HEK293T (cell line): ENCODE measurements at regions not wholly inside any gene's neighbourhood (a gene's known extent, or its start where the extent isn't known, plus 50 kb on each side); places are given as distances from the start of the nearest gene placed in this dataset.
"Not testable (repeated sequence)": the region's sequence is repeated elsewhere in the genome, so short reads cannot be mapped to it uniquely, and the experiment has no call there.

Experiments
- CTCF ChIA-PET: fragments of 350-600 bp; formaldehyde crosslinking; extraction: SDS; loops from one replicate; lab custom pipeline; 2021; ENCODE audit warnings: antibody characterized with exemption, inconsistent platforms; lab: Yijun Ruan, JAX
- POLR2A ChIA-PET: fragments of 350-600 bp; formaldehyde crosslinking; extraction: SDS; loops from one replicate; lab custom pipeline; 2020; ENCODE audit warnings: antibody characterized with exemption, inconsistent platforms; lab: Yijun Ruan, JAX
- DNase-seq: peaks from one replicate; pipeline ENCODE4 v3.0.0; 2012; ENCODE audit warnings: mixed read lengths; ENCODE audit errors: extremely low spot score
- ARNT ChIP-seq: fragments of 450-650 bp; IDR thresholded peaks from 2 replicates; pipeline ENCODE4 v1.6.1; 2017; ENCODE audit warnings: mild to moderate bottlenecking
- BHLHE40 ChIP-seq: fragments of 450-650 bp; IDR thresholded peaks from 2 replicates; pipeline ENCODE4 v1.6.1; 2016; ENCODE audit warnings: mild to moderate bottlenecking, moderate library complexity, borderline replicate concordance
- CTBP1 ChIP-seq: fragments of 450-650 bp; IDR thresholded peaks from 2 replicates; pipeline ENCODE4 v1.6.1; 2016; ENCODE audit warnings: borderline replicate concordance
- ELF4 ChIP-seq: fragments of 450-650 bp; IDR thresholded peaks from 2 replicates; pipeline ENCODE4 v1.6.1; 2017; ENCODE audit warnings: antibody characterized with exemption
- FOXA1 ChIP-seq: fragments of 450-650 bp; IDR thresholded peaks from 2 replicates; pipeline ENCODE4 v1.6.1; 2016; ENCODE audit warnings: mild to moderate bottlenecking
- FOXK2 ChIP-seq: fragments of 450-650 bp; IDR thresholded peaks from 2 replicates; pipeline ENCODE4 v1.6.1; 2016; ENCODE audit warnings: mild to moderate bottlenecking
- FOXM1 ChIP-seq: fragments of 450-650 bp; IDR thresholded peaks from 2 replicates; pipeline ENCODE4 v1.6.1; 2017; ENCODE audit warnings: mild to moderate bottlenecking, borderline replicate concordance
- HDGF ChIP-seq: fragments of 450-650 bp; IDR thresholded peaks from 2 replicates; pipeline ENCODE4 v1.6.1; 2017; ENCODE audit warnings: antibody characterized with exemption, borderline replicate concordance
- L3MBTL2 ChIP-seq: fragments of 450-650 bp; conservative IDR thresholded peaks from 2 replicates; pipeline ENCODE4 v1.6.1; 2016; ENCODE audit warnings: mild to moderate bottlenecking
- LEF1 ChIP-seq: fragments of 450-650 bp; IDR thresholded peaks from 2 replicates; pipeline ENCODE4 v1.6.1; 2017; ENCODE audit warnings: mild to moderate bottlenecking, borderline replicate concordance
- NFRKB ChIP-seq: fragments of 450-650 bp; IDR thresholded peaks from 2 replicates; pipeline ENCODE4 v1.6.1; 2016; ENCODE audit warnings: mild to moderate bottlenecking, moderate library complexity
- PKNOX1 ChIP-seq: fragments of 450-650 bp; IDR thresholded peaks from 2 replicates; pipeline ENCODE4 v1.6.1; 2016
- SP1 ChIP-seq: fragments of 450-650 bp; IDR thresholded peaks from 2 replicates; pipeline ENCODE4 v1.6.1; 2017
- SUZ12 ChIP-seq: fragments of 450-650 bp; IDR thresholded peaks from 2 replicates; pipeline ENCODE4 v1.6.1; 2016; ENCODE audit warnings: mild to moderate bottlenecking
- TARDBP ChIP-seq: fragments of 450-650 bp; IDR thresholded peaks from 2 replicates; pipeline ENCODE4 v1.6.1; 2016
- ZNF384 ChIP-seq: fragments of 450-650 bp; IDR thresholded peaks from 2 replicates; pipeline ENCODE4 v1.6.1; 2016

- no peak for DNase-seq
- TF ChIP-seq SP1 (no peak), FOXK2 (no peak), PKNOX1 (no peak), TARDBP (no peak), BHLHE40 (no peak), ARNT (no peak), LEF1 (no peak), NFRKB (no peak), HDGF (no peak), FOXA1 (no peak), FOXM1 (no peak), L3MBTL2 (no peak), ELF4 (no peak), ZNF384 (no peak), SUZ12 (no peak), CTBP1 (no peak)
- ChIA-PET POLR2A (no interaction called here), CTCF (no interaction called here)
Observed at GRCh38 chr2:101630224-101630949, 67.1 kb upstream of the MAP4K4 start.

- no peak for TF ChIP-seq ELF4
- no peak for TF ChIP-seq NFRKB
- no peak for TF ChIP-seq FOXM1
- TF ChIP-seq CTBP1: no peak
- TF ChIP-seq PKNOX1: no peak
- no peak for TF ChIP-seq BHLHE40
- no peak for TF ChIP-seq TARDBP
- TF ChIP-seq LEF1: no peak
- no peak for DNase-seq
- ChIA-PET POLR2A (no interaction called here), CTCF (no interaction called here)
Observed at GRCh38 chr2:101628030-101628392, 69.5 kb upstream of the MAP4K4 start.

GRCh38 chr2:101627285-101628029 is 70.0 kb upstream of the MAP4K4 start:
- no peak for DNase-seq
- CTCF ChIA-PET: no interaction called here
- POLR2A ChIA-PET: no interaction called here
- TF ChIP-seq FOXM1: no peak
- TF ChIP-seq LEF1: no peak
- TF ChIP-seq FOXA1: no peak
- TF ChIP-seq FOXK2: no peak

GRCh38 chr2:101625814-101626213 is 71.7 kb upstream of the MAP4K4 start:
- CTCF ChIA-PET, POLR2A ChIA-PET, DNase-seq: not testable (repeated sequence)

- ChIA-PET POLR2A (no interaction called here), CTCF (no interaction called here)
- TF ChIP-seq HDGF: no peak
- TF ChIP-seq FOXM1: no peak
- TF ChIP-seq TARDBP: no peak
- no peak for TF ChIP-seq ELF4
- TF ChIP-seq LEF1: no peak
- TF ChIP-seq CTBP1: no peak
- no peak for TF ChIP-seq SUZ12
- no peak for TF ChIP-seq ZNF384
- no peak for TF ChIP-seq ARNT
- TF ChIP-seq FOXK2: no peak
- TF ChIP-seq NFRKB: no peak
- no peak for TF ChIP-seq BHLHE40
- TF ChIP-seq SP1: no peak
Observed at GRCh38 chr2:101625387-101625786, 72.1 kb upstream of the MAP4K4 start.

GRCh38 chr2:101624706-101625332 is 72.7 kb upstream of the MAP4K4 start:
- ChIA-PET POLR2A (interaction anchor here (0.6 kb wide), 1 partner anchor 27 kb away, joined by 3 read pairs; no protein-coding TSS in a partner anchor), CTCF (no interaction called here)
- TF ChIP-seq BHLHE40: no peak
- TF ChIP-seq LEF1: no peak
- no peak for TF ChIP-seq NFRKB
- no peak for TF ChIP-seq ARNT
- TF ChIP-seq SP1: no peak
- no peak for TF ChIP-seq HDGF
- TF ChIP-seq ZNF384: no peak
- no peak for TF ChIP-seq ELF4
- TF ChIP-seq PKNOX1: no peak
- no peak for DNase-seq

More at GRCh38 chr2:101625387-101625786, 72.1 kb upstream of the MAP4K4 start:
- DNase-seq: no peak
